ENCODE measurements at regions not wholly inside any gene's neighbourhood (a gene's known extent, or its start where the extent isn't known, plus 50 kb on each side); places are given as distances from the start of the nearest gene placed in this dataset.

- ChIA-PET CTCF (no interaction called here), POLR2A (ENCODE audit: unreplicated experiment) (no interaction called here)
- no peak for TF ChIP-seq EZH2phosphoT487 (IDR thresholded peaks at IDR 0.05; ENCODE audit: borderline replicate concordance, low read length)
- TF ChIP-seq EZH2 (IDR thresholded peaks at IDR 0.05; ENCODE audit: low read length, unreplicated experiment): no peak
- no peak for TF ChIP-seq CTCF (conservative IDR thresholded peaks at IDR 0.05; ENCODE audit: low read depth, low read length)
- Histone ChIP-seq H3K36me3 (ENCODE audit: low read depth, low read length) (no peaks in the 10 kb centered on the region), H3K79me2 (ENCODE audit: low read length) (no peaks in the 10 kb centered on the region), H3K9me2 (replicated peaks; ENCODE audit: low read length) (no peaks in the 10 kb centered on the region), H3K9ac (ENCODE audit: low read length) (no peak overlapping the region), H3K4me3 (ENCODE audit: low read length) (no peak overlapping the region), H4K20me1 (ENCODE audit: low read length) (no peaks in the 10 kb centered on the region), H3K27me3 (ENCODE audit: low read length) (peaks cover 83% of the 10 kb centered on the region), H3K4me2 (ENCODE audit: low read length) (no peak overlapping the region), H3K9me3 (ENCODE audit: low read length) (no peaks in the 10 kb centered on the region), H3F3A (ENCODE audit: low read length, unreplicated experiment) (no peaks in the 10 kb centered on the region), H2AFZ (ENCODE audit: low read length) (no peak overlapping the region), H3K4me1 (ENCODE audit: insufficient read depth, low read length) (no peaks in the 10 kb centered on the region), H3K27ac (ENCODE audit: low read length) (no peak overlapping the region)
- intact Hi-C loops (cut with micrococcal nuclease): no loop called here
- ATAC-seq (no peak), DNase-seq (no peak)
- BruUV-seq (replicated peaks): no TSS peak
Observed at GRCh38 chr15:98395974-98396610, 252.2 kb upstream of the IGF1R start.

- TF ChIP-seq EZH2 (IDR thresholded peaks at IDR 0.05; ENCODE audit: low read length, unreplicated experiment) (no peak), EZH2phosphoT487 (IDR thresholded peaks at IDR 0.05; ENCODE audit: borderline replicate concordance, low read length) (no peak), CTCF (conservative IDR thresholded peaks at IDR 0.05; ENCODE audit: low read depth, low read length) (no peak)
- Histone ChIP-seq H3K4me1 (ENCODE audit: insufficient read depth, low read length) (no peaks in the 10 kb centered on the region), H3K9me3 (ENCODE audit: low read length) (no peaks in the 10 kb centered on the region), H4K20me1 (ENCODE audit: low read length) (no peaks in the 10 kb centered on the region), H3F3A (ENCODE audit: low read length, unreplicated experiment) (no peaks in the 10 kb centered on the region), H2AFZ (ENCODE audit: low read length) (no peak overlapping the region), H3K36me3 (ENCODE audit: low read depth, low read length) (no peaks in the 10 kb centered on the region), H3K4me2 (ENCODE audit: low read length) (no peak overlapping the region), H3K27ac (ENCODE audit: low read length) (no peak overlapping the region), H3K9me2 (replicated peaks; ENCODE audit: low read length) (no peaks in the 10 kb centered on the region), H3K79me2 (ENCODE audit: low read length) (no peaks in the 10 kb centered on the region), H3K27me3 (ENCODE audit: low read length) (peaks cover 84% of the 10 kb centered on the region), H3K9ac (ENCODE audit: low read length) (no peak overlapping the region), H3K4me3 (ENCODE audit: low read length) (no peak overlapping the region)
- no TSS peak for BruUV-seq (replicated peaks)
- CTCF ChIA-PET: no interaction called here
- DNase-seq: no peak
- POLR2A ChIA-PET (ENCODE audit: unreplicated experiment): no interaction called here
- ATAC-seq: no peak
- intact Hi-C loops (cut with micrococcal nuclease): no loop called here
Observed at GRCh38 chr15:98397419-98397818, 250.9 kb upstream of the IGF1R start.

GRCh38 chr15:98398056-98398455 is 250.3 kb upstream of the IGF1R start:
- no peak overlapping the region for H2AFZ ChIP-seq (ENCODE audit: low read length)

More at GRCh38 chr15:98398056-98398455, 250.3 kb upstream of the IGF1R start:
- Histone ChIP-seq H3K4me1 (ENCODE audit: insufficient read depth, low read length) (no peaks in the 10 kb centered on the region), H3K9me3 (ENCODE audit: low read length) (no peaks in the 10 kb centered on the region), H3K9ac (ENCODE audit: low read length) (no peak overlapping the region), H3K4me3 (ENCODE audit: low read length) (no peak overlapping the region), H3K27me3 (ENCODE audit: low read length) (peaks cover 77% of the 10 kb centered on the region), H3K27ac (ENCODE audit: low read length) (no peak overlapping the region), H3K36me3 (ENCODE audit: low read depth, low read length) (no peaks in the 10 kb centered on the region), H3K79me2 (ENCODE audit: low read length) (no peaks in the 10 kb centered on the region), H3F3A (ENCODE audit: low read length, unreplicated experiment) (no peaks in the 10 kb centered on the region), H4K20me1 (ENCODE audit: low read length) (no peaks in the 10 kb centered on the region), H3K4me2 (ENCODE audit: low read length) (no peak overlapping the region), H3K9me2 (replicated peaks; ENCODE audit: low read length) (no peaks in the 10 kb centered on the region)
- DNase-seq (no peak), ATAC-seq (no peak)
- intact Hi-C loops (cut with micrococcal nuclease): no loop called here
- TF ChIP-seq EZH2 (IDR thresholded peaks at IDR 0.05; ENCODE audit: low read length, unreplicated experiment): no peak
- no peak for TF ChIP-seq EZH2phosphoT487 (IDR thresholded peaks at IDR 0.05; ENCODE audit: borderline replicate concordance, low read length)
- TF ChIP-seq CTCF (conservative IDR thresholded peaks at IDR 0.05; ENCODE audit: low read depth, low read length): no peak
- ChIA-PET POLR2A (ENCODE audit: unreplicated experiment) (no interaction called here), CTCF (no interaction called here)
- BruUV-seq (replicated peaks): no TSS peak
